GM12878 (cell line): ENCODE measurements at regions not wholly inside any gene's neighbourhood (a gene's known extent, or its start where the extent isn't known, plus 50 kb on each side); places are given as distances from the start of the nearest gene placed in this dataset.

ENCODE experiments used
- ATAC-seq: fragments of 200-7000 bp; cut with Tn5 transposase; 3 replicates; pipeline ENCODE4 v1.9.1; 2020; ENCODE audit warnings: mild to moderate bottlenecking, moderate library complexity
- BruUV-seq: library from RNA; stranded (reverse); fragments of 400-500 nt; replicated peaks from 2 replicates; lab custom pipeline; 2021; lab: Mats Ljungman, UMichigan
- CTCF ChIA-PET: fragments of 300-600 bp; sonication (Branson Sonifier 250); formaldehyde crosslinking; extraction: SDS; loops from one replicate; lab custom pipeline; 2021; ENCODE audit warnings: inconsistent platforms; lab: Yijun Ruan, JAX
- POLR2A ChIA-PET: fragments of 350-600 bp; formaldehyde crosslinking; extraction: SDS; loops from one replicate; lab custom pipeline; 2021; ENCODE audit warnings: inconsistent platforms; lab: Charles Lee
- RAD21 ChIA-PET: fragments of 300-600 bp; sonication (Branson Sonifier 250); formaldehyde crosslinking; loops from one replicate; lab custom pipeline; 2023; ENCODE audit warnings: antibody characterized with exemption; ENCODE audit not compliant: unreplicated experiment; lab: Charles Lee
- SMC1A ChIA-PET: fragments of 300-600 bp; sonication (Branson Sonifier 250); formaldehyde crosslinking; loops from one replicate; lab custom pipeline; 2023; ENCODE audit not compliant: unreplicated experiment, uncharacterized antibody; lab: Charles Lee
- DNase-seq: peaks from one replicate; pipeline ENCODE4 v3.0.0-alpha.2; 2011; ENCODE audit warnings: low read depth, low spot score
- FAIRE-seq: peaks from 3 replicates; lab custom pipeline; 2011; peaks lifted over from hg19 to GRCh38; lab: Jason Lieb, UNC
- H2AFZ ChIP-seq: 2 replicates; pipeline ENCODE4 v1.6.0; 2011; ENCODE audit warnings: low read depth, low read length, control low read depth; ENCODE audit not compliant: control insufficient read depth
- H3K27ac ChIP-seq: 2 replicates; pipeline ENCODE4 v1.5.1; 2011; ENCODE audit warnings: control low read depth; ENCODE audit not compliant: control insufficient read depth, insufficient read depth
- H3K27me3 ChIP-seq, 2 experiments: replicated peaks in 1 of 2; 2 replicates each; pipeline versions ENCODE4 v1.6.0 to v1.6.1; 2011; ENCODE audit warnings: low read length in 1 of 2; ENCODE audit not compliant: control insufficient read depth in 2 of 2, insufficient read depth in 2 of 2
- H3K36me3 ChIP-seq, 2 experiments: 2 replicates each; pipeline ENCODE4 v1.5.1; 2011; ENCODE audit warnings: low read length in 1 of 2; ENCODE audit not compliant: control insufficient read depth in 2 of 2, insufficient read depth in 2 of 2
- H3K4me1 ChIP-seq: 2 replicates; pipeline ENCODE4 v1.6.1; 2011; ENCODE audit warnings: mild to moderate bottlenecking, low read length, moderate library complexity, mixed read lengths; ENCODE audit not compliant: control insufficient read depth, insufficient read depth
- H3K4me2 ChIP-seq: 2 replicates; pipeline ENCODE4 v1.6.0; 2011; ENCODE audit warnings: control low read depth; ENCODE audit not compliant: control insufficient read depth, insufficient read depth
- H3K4me3 ChIP-seq: fragments of 200-600 bp; sonication (generic); 2 replicates; pipeline ENCODE4 v1.5.1; 2016
- H3K79me2 ChIP-seq: 2 replicates; pipeline ENCODE4 v1.6.0; 2011; ENCODE audit warnings: low read length; ENCODE audit not compliant: control insufficient read depth, insufficient read depth
- H3K9ac ChIP-seq: 2 replicates; pipeline ENCODE4 v1.8.0; 2011; ENCODE audit warnings: low read length, control low read depth, mixed read lengths; ENCODE audit not compliant: control insufficient read depth, insufficient read depth
- H3K9me3 ChIP-seq: replicated peaks from 3 replicates; pipeline ENCODE4 v1.5.1; 2011; ENCODE audit warnings: mild to moderate bottlenecking, low read length; ENCODE audit not compliant: control insufficient read depth, insufficient read depth
- H4K20me1 ChIP-seq: 2 replicates; pipeline ENCODE4 v1.6.0; 2011; ENCODE audit not compliant: control insufficient read depth, insufficient read depth
- BHLHE40 ChIP-seq, 2 experiments: fragments of 450-650 bp in 1 of 2; IDR thresholded peaks; 2 replicates each; pipeline ENCODE4 v1.6.1; 2011 to 2017; ENCODE audit warnings: low read depth in 2 of 2, borderline replicate concordance in 1 of 2, improper control_type of control experiment in 1 of 2, low read length in 1 of 2, mild to moderate bottlenecking in 1 of 2
- HDGF ChIP-seq: fragments of 450-650 bp; IDR thresholded peaks from 2 replicates; pipeline ENCODE4 v1.6.1; 2016; ENCODE audit warnings: antibody characterized with exemption
- JUND ChIP-seq: IDR thresholded peaks from 2 replicates; pipeline ENCODE4 v1.6.1; 2012; ENCODE audit warnings: low read depth, mild to moderate bottlenecking, low read length, improper control_type of control experiment, moderate library complexity
- RB1 ChIP-seq: fragments of 450-650 bp; formaldehyde crosslinking; IDR thresholded peaks from 2 replicates; pipeline ENCODE4 v1.6.1; 2017; ENCODE audit warnings: mild to moderate bottlenecking, borderline replicate concordance
- SREBF2 ChIP-seq: IDR thresholded peaks from 2 replicates; pipeline ENCODE4 v1.6.1; 2012; ENCODE audit warnings: mild to moderate bottlenecking, low read length
- YBX1 ChIP-seq: fragments of 450-650 bp; IDR thresholded peaks from 2 replicates; pipeline ENCODE4 v1.6.1; 2016; ENCODE audit warnings: antibody characterized with exemption
- WGBS: methylation state at CpG from one replicate; pipeline ENCODE4 v1.1.6; 2016; ENCODE audit warnings: low lambda C conversion rate; ENCODE audit not compliant: insufficient replicate concordance, insufficient coverage; ENCODE audit errors: missing lambda C conversion rate; 5-methylcytosine and 5-hydroxymethylcytosine counted together
- in situ Hi-C: fragments of 300-500 bp; cut with MboI; formaldehyde crosslinking; loops from 9 replicates; pipeline ENCODE4 v1.14.3; 2018; ENCODE audit warnings: mixed read lengths
- intact Hi-C: fragments of 100-400 bp; cut with micrococcal nuclease; formaldehyde crosslinking; loops from one replicate; pipeline ENCODE4 v1.14.2; 2022; ENCODE audit not compliant: unreplicated experiment
- TF ChIP-seq, protein P1 (sequence below): fragments of 450-650 bp; IDR thresholded peaks from 2 replicates; pipeline ENCODE4 v1.6.1; 2016; ENCODE audit warnings: mild to moderate bottlenecking
- TF ChIP-seq, protein P2 (sequence below): fragments of 450-650 bp; formaldehyde crosslinking; IDR thresholded peaks from 2 replicates; pipeline ENCODE4 v1.4.0; 2022; ENCODE audit warnings: mild to moderate bottlenecking, moderate library complexity
- TF ChIP-seq, protein P3 (sequence below), 3 experiments: IDR thresholded peaks in 2 of 3; conservative IDR thresholded peaks in 1 of 3; 2 replicates each; pipeline ENCODE4 v1.5.1; 2011; ENCODE audit warnings: low read depth in 3 of 3, low read length in 3 of 3, mild to moderate bottlenecking in 3 of 3, control low read depth in 2 of 3, moderate library complexity in 2 of 3, inconsistent platforms in 1 of 3, mixed read lengths in 1 of 3; ENCODE audit not compliant: control insufficient read depth in 2 of 3, insufficient read depth in 1 of 3; ENCODE audit errors: extremely low read depth in 1 of 3

DNA sequence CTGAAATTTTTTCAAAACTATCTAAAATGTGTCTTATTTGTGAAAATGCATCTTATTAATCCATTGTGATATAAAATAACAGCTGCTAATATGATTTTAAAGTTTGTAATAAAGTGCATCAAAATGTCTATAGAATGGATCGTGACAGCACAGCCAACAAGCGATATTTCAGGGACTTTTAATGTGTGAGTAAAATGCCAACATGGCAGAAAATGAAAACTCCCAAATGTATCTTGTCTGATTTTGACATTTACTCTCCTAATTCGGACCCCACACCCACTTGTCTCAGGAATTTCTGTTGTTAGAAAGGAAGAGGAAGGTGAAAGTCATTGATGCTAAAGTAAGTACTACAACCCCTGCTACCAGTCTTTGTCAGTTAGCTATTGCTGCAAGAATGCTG is 273.9 kb downstream of the SATB1 start:
- Histone ChIP-seq H3K4me2 (no peak overlapping the region), H3K79me2 (no peaks in the 10 kb centered on the region), H2AFZ (no peak overlapping the region), H3K27ac (no peak overlapping the region), H3K27me3 (no peaks in the 10 kb centered on the region; a peak in 1 of 4 replicates), H3K9ac (no peak overlapping the region), H3K36me3 (no peaks in the 10 kb centered on the region), H4K20me1 (no peaks in the 10 kb centered on the region), H3K4me3 (no peak overlapping the region), H3K9me3 (no peaks in the 10 kb centered on the region), H3K4me1 (no peaks in the 10 kb centered on the region)
- ChIA-PET CTCF (no interaction called here), RAD21 (no interaction called here), SMC1A (no interaction called here), POLR2A (no interaction called here)
- FAIRE-seq (no peak), DNase-seq (no peak), ATAC-seq (no peak)
- TF ChIP-seq BHLHE40 (IDR thresholded peaks at IDR 0.05; ENCODE audit: borderline replicate concordance in 1 of 2, low read depth in 2 of 2, low read length in 1 of 2) (no peak), HDGF (no peak), SREBF2 (no peak), YBX1 (no peak), JUND (no peak), RB1 (no peak)
- TF ChIP-seq, protein P1, sequence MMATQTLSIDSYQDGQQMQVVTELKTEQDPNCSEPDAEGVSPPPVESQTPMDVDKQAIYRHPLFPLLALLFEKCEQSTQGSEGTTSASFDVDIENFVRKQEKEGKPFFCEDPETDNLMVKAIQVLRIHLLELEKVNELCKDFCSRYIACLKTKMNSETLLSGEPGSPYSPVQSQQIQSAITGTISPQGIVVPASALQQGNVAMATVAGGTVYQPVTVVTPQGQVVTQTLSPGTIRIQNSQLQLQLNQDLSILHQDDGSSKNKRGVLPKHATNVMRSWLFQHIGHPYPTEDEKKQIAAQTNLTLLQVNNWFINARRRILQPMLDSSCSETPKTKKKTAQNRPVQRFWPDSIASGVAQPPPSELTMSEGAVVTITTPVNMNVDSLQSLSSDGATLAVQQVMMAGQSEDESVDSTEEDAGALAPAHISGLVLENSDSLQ, result no peak
- TF ChIP-seq, protein P2, sequence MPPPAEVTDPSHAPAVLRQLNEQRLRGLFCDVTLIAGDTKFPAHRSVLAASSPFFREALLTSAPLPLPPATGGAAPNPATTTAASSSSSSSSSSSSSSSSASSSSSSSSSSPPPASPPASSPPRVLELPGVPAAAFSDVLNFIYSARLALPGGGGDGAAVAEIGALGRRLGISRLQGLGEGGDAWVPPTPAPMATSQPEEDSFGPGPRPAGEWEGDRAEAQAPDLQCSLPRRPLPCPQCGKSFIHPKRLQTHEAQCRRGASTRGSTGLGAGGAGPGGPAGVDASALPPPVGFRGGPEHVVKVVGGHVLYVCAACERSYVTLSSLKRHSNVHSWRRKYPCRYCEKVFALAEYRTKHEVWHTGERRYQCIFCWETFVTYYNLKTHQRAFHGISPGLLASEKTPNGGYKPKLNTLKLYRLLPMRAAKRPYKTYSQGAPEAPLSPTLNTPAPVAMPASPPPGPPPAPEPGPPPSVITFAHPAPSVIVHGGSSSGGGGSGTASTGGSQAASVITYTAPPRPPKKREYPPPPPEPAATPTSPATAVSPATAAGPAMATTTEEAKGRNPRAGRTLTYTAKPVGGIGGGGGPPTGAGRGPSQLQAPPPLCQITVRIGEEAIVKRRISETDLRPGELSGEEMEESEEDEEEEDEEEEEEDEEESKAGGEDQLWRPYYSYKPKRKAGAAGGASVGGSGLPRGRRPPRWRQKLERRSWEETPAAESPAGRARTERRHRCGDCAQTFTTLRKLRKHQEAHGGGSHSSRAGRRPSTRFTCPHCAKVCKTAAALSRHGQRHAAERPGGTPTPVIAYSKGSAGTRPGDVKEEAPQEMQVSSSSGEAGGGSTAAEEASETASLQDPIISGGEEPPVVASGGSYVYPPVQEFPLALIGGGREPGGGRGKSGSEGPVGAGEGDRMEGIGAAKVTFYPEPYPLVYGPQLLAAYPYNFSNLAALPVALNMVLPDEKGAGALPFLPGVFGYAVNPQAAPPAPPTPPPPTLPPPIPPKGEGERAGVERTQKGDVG (CRISPR knock-in tag), result no peak
- TF ChIP-seq, protein P3, sequence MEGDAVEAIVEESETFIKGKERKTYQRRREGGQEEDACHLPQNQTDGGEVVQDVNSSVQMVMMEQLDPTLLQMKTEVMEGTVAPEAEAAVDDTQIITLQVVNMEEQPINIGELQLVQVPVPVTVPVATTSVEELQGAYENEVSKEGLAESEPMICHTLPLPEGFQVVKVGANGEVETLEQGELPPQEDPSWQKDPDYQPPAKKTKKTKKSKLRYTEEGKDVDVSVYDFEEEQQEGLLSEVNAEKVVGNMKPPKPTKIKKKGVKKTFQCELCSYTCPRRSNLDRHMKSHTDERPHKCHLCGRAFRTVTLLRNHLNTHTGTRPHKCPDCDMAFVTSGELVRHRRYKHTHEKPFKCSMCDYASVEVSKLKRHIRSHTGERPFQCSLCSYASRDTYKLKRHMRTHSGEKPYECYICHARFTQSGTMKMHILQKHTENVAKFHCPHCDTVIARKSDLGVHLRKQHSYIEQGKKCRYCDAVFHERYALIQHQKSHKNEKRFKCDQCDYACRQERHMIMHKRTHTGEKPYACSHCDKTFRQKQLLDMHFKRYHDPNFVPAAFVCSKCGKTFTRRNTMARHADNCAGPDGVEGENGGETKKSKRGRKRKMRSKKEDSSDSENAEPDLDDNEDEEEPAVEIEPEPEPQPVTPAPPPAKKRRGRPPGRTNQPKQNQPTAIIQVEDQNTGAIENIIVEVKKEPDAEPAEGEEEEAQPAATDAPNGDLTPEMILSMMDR (IDR thresholded peaks at IDR 0.05 in 2 of 3, conservative IDR thresholded peaks at IDR 0.05 in 1 of 3; ENCODE audit: control insufficient read depth in 2 of 3, extremely low read depth in 1 of 3, insufficient read depth in 1 of 3, low read depth in 3 of 3, low read length in 3 of 3), result no peak
- in situ Hi-C loops (no loop called here), intact Hi-C loops (no loop called here)
- no TSS peak for BruUV-seq
- WGBS, result 49% methylated on average over 3 of the region's 3 CpGs
